ENCODE measurements at regions not wholly inside any gene's neighbourhood (a gene's known extent, or its start where the extent isn't known, plus 50 kb on each side); places are given as distances from the start of the nearest gene placed in this dataset.

- TF ChIP-seq CTCF (IDR thresholded peaks at IDR 0.05) (no peak), EZH2 (IDR thresholded peaks at IDR 0.05; ENCODE audit: borderline replicate concordance, insufficient read depth, low read depth, low read length, poor library complexity, severe bottlenecking) (no peak)
Observed at GRCh38 chr7:26100406-26101339, 51.3 kb upstream of the NFE2L3 start.
